ENCODE measurements at regions not wholly inside any gene's neighbourhood (a gene's known extent, or its start where the extent isn't known, plus 50 kb on each side); places are given as distances from the start of the nearest gene placed in this dataset.
"Not testable (repeated sequence)": the region's sequence is repeated elsewhere in the genome, so short reads cannot be mapped to it uniquely, and the experiment has no call there.

DNA sequence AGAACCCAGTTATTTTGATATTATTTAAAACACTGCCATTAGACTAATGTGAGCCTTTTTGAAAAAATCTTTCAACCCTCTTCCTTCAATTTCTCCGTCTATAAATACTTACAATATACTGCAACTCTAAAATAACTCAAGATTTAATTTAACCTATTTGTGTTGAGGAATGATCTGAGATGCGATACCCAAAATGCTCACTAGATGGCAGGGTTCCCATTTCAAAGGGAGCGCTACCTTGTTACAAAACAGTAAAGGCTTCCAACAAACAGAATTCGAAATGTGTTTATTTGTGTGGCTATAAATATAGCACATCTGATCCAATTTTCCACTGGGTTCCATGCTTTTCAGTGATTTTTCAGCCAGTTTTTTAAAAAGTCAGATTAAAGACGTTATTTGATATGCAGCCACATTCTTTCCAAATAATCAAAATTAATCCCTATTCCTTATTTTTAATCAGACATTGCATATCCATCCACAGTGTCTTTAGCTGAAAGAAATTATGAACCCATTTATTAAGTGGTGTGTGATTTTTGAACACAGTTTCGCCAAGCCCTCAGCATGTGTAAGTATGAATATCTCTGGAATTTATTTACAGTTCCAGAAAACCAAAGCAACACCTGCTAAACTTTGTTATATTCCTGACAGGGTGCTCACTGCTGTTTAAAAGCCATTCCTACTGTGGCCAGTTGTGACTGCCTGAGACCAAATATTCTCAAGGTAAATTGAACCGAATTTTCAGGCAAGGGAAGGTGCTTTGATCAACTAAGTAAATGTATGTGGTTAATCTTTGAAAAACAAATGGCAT, 668.0 kb upstream of the LCORL start:
- peak in 1 of 2 experiments; percentile 5 for DNase-seq

DNA sequence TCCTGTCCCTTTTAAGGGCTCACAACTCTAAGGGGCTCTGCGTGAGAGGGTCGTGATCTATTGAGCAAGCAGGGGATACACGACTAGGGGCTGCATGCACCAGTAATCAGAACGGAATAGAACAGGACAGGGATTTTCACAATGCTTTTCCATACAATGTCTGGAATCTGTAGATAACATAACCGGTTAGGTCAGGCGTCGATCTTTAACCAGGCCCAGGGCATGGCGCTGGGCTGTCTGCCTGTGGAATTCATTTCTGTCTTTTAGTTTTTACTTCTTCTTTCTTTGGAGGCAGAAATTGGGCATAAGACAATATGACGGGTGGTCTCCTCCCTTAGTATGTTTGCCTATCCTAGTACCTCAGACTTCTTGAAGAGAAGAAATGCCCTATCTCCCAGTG, 666.8 kb upstream of the LCORL start:
- DNase-seq = not testable (repeated sequence)

DNA sequence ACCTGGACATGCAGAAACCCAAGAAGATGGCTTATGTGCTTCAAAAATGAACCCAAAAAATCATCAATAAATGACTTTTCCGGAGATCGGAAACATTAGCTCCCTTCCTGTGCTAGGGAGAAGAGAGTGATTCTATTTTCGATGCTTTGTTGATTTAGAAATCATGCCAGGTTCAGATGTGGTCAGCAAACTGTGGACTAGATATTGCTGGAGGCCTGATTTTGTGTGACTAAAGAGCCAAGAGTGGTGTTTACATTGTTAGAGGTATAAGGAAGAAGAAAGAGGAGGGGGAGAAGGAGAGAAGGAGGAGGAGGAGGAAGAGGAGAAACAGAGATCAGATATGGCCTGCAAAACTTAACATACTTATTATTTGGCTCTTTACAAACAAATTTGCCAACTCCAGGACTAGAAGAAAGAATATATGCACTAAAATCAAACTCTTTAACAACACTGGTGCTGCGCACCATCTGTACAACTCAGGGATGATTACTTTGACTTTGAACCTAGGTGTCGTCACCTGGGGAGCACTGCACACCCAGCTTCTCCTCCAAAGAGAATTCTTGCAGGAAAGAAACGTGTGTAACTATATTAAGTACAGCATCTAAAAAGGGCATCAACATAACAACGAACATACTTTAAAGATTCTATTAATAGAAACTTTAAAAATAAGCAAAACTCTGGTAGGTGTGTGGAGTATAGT, 664.9 kb upstream of the LCORL start:
- no peak for DNase-seq

DNA sequence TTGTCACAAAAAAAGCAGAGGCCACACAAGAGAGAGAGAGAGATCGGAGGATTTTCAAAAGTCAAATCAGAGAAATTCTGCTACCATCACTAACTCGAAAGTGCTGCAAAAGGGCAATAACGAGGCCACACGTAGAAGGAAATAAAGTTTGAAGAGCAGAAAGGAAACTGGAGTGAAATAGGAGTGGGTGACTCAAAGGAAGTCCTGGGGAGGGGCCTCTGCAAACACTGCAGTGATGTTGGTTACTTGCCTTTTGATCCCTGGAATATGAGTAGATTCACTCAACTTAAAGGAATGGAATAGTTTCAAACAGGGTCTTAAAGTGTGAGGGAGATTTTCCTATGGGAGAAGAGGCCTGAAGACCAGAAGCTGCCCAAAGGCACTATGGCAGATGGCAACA, 663.4 kb upstream of the LCORL start:
- no peak for DNase-seq

DNA sequence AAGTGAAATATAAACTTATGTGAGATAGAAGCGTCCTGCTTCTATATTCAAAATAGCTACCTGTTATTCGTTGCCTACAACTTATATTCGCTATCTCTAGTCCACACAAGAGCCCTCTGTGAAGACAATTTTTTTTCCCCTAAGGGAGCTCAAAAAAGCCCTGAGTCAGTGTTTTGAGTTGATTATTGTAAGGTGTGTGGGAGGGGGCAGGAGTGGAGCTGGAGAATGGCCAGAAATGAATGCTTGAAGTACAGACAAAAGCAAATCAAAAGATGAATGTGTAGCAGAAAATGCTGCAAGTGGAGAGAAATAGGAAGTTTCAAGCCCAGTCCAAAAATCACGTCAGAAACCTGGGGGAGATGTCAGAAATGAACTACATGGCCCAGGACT, 655.0 kb upstream of the LCORL start:
- DNase-seq = no peak

DNA sequence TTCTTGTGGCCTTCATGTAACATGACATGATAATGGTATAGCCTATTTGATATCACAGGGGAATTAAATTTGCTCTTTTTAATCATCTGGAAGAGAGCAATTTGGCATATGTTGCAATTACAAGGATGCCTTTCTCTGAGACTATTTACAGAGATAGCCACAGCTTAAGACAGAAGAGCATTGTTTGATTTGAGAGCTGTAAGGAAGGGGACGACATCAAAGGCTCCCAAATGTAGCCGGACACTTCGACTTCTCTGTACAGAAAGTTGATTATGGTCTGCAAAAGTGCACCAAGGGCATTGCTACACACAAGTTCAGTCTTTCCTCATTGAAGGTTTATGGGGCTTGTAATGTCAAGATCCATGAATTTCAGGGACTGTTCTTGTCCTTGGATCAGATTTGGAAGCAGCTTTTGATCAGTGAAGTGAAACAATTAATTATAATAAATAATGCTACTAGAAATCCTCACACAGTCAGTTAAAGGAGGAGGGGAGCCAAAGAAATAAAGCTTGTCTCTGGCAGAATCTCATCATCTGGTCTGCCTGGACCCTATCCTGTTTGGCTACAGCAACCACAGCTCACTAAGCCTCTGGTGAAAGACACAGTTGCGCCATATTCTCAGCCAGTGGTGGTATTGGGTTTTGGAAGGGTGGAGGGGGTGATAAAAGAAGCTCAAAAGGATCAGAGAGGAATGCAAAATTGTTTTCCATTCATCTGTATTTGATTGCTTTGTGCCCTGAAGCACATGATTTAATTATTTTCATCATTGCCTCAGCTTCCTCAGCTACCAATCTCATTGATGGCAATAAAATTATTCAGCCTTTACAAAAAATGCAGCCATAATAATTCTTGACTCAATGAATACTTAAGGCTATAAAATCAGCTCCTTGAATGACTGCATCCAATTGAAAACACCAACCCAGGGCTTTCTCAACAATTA, 654.3 kb upstream of the LCORL start:
- no peak for DNase-seq

DNA sequence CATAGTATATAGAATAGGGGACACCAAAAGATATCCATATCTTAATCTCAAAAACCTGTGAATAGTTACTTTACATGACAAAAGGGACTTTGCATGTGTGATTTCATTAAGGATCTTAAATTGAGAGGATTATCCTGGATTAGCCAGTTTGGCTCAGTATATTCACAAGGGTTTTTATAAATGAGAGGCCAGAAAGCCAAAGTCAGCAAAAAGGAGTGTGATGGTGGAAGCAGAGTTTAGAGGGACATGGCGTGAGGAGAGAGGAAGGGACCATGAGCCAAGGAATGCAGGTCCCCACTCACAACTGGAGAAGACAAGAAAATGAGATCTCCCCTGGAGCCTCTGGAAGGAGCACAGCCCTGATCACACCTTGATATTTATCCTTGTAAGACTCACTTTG, 648.5 kb upstream of the LCORL start:
- no peak for DNase-seq

DNA sequence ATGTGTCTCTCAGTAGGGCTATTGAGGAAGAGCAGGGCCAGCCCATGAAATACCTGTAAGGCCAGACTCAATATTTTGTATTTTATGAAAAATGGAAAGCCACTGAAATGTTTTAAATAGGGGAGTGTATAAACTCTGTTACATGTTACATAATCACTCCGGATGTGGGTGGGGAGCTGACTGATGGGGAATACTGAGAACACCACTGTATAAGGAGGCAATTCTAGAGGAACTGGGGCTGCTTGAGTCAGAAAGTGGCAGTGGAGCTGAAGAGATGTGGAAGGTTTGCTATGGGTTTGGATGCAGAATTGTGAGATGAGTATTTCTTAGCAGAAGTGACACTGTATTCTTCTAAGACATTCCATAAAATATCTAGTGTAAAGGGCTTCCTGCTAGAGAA, 647.8 kb upstream of the LCORL start:
- DNase-seq = no peak

DNA sequence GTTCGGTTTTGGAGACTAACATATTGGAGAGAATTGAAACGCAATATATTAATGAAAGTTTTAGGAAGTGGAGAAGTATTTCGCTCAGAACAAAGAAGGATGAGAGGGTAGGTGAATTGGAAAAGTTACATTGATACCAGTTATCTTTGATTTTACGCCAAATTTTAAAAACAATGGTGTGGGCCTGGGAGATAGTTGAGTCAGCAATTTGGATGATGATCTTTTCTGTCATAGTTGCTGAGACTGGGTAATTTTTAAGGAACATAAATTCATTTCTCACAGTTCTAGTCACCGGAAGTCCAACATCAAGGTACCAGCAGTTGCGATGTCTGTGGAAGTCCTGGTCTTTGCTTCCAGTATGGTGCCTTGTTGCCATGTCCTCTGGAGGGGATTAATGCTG, 644.8 kb upstream of the LCORL start:
- no peak for DNase-seq

DNA sequence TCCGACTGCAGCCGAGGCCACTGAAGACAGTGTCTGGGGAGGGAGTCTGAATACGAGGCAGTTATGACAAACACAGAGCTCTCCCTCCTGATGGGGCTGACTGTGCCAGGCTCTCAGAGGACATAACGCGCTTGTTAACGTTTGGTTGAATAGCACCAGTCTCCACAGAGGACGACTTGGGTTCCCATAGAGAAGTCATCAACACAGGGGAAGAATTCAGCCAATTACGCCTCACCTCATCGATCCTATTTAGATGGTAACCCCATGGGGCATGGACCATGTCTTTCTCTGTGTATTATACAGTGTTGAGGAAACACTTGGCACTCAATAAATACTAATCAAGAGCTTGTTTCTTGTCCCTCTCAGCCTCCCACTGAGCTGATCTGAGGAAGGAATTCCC, 642.6 kb upstream of the LCORL start:
- no peak for DNase-seq

DNA sequence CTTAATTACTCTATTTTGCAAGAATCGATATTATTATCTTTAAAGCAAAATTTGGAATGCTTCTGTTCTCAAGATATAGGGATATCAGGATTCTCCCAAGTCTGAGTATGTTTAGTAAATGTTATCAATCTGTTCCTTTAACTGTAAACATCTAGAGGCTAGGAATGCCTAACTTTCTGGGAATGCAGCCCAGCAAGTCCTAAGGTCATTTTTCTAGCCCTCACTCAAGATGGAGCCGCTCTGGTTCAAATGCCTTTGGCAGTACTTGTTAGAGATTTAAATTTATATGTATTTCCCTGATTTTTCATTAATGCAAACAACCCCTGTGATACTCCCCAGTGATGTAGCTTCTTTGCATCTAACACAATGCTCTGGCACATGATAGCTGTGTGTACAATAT, 623.8 kb upstream of the LCORL start:
- no peak for DNase-seq

DNA sequence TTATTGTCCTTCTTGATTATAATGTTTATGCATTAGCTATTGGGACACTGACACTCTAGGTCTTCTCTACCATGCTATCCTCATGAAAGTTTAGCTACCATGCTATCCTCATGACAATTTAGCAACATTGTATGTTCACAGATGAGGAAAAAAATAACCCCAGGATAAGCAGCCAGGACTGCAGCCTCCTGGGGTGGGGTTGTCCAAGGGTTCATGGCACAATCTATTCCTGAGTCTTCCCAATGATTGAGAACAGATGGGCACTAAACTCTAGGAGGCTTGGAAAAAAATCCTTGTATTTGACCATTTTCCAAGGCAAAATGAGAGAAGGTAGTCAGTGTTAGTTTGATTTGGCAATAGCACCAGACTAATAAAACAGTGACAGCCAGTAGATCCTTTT, 619.8 kb upstream of the LCORL start:
- no peak for DNase-seq

DNA sequence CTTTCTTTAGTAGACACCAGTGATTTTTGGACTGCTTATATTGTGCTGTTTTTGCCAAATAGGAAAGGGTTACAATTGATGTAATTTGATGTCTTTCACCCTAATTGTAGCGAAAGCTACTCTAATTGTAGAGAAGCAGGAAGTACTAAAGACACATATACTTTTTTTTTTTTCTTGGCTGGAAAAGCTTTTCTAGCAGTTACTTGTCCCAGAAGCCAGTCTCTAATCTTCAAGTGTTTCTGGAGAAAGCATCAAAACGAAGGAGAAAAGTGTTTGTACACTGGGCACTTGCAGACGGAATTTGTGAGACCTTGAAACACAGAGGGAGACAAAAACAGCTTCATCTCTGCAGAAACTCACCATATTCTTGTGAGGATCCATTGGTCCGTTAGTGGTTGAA, 616.5 kb upstream of the LCORL start:
- no peak for DNase-seq

DNA sequence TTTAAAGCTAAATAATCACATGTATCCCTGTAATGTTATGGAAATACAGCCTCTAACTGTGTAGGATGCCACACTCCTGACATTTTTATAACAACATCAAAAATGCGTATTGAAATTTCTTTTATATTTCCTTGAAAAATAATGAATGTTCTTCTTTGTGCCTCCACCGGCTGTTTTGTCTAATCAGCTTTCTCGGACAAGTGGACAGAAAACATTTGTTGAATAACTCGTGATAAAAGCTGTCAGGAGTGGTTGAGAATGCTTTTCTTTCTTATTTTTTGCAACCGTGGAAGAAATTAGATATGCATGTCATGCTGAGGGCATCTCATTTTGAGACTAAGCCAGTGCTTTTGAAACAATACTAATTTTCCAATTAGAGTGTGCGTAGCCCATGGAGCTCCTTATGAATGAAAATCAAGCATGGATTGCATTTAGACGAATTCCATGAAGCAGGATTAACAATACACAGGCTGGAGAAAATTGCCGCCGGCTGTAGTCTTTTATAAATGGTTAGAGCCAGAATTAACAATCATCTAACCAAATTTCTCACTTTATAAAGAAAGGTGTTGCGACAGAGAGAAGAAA, 614.5 kb upstream of the LCORL start:
- no peak for DNase-seq

DNA sequence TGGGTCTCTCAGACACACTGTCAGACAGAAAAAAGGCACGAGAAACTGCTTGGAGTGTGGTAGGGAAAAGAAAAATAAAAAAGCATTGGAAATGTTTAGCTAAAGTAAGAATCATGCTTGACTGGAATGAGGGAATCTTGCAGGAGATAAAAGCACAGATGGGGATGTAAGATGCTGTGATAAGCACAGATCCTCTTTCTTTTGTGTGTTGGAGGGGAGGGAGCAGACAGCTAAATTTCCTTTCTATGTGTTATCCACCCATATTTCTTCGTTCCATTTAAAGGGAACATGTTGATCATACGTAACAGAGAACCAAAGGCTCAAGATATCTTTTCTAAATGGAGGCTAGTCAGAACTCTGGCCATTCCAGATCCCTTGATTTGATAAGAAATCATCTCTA, 614.0 kb upstream of the LCORL start:
- DNase-seq = no peak

DNA sequence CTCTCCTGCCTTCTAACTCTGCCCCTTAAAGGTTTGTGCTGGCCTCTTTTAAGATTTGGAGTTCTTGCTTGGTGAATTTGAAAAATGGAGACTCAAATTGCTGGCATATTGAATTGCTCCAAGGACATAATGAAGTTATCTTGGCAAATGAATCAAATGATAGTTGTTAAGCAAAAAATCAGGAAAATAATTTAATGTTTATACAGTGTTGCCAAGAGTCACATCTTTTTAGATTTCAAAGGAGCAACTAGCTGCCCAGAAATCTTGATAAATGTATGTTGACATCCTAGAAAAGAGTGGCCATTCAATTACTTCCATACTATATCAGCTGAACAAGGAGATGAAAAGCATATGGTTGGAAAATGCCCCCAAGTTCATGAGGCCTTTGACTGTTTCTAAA, 610.0 kb upstream of the LCORL start:
- no peak for DNase-seq

DNA sequence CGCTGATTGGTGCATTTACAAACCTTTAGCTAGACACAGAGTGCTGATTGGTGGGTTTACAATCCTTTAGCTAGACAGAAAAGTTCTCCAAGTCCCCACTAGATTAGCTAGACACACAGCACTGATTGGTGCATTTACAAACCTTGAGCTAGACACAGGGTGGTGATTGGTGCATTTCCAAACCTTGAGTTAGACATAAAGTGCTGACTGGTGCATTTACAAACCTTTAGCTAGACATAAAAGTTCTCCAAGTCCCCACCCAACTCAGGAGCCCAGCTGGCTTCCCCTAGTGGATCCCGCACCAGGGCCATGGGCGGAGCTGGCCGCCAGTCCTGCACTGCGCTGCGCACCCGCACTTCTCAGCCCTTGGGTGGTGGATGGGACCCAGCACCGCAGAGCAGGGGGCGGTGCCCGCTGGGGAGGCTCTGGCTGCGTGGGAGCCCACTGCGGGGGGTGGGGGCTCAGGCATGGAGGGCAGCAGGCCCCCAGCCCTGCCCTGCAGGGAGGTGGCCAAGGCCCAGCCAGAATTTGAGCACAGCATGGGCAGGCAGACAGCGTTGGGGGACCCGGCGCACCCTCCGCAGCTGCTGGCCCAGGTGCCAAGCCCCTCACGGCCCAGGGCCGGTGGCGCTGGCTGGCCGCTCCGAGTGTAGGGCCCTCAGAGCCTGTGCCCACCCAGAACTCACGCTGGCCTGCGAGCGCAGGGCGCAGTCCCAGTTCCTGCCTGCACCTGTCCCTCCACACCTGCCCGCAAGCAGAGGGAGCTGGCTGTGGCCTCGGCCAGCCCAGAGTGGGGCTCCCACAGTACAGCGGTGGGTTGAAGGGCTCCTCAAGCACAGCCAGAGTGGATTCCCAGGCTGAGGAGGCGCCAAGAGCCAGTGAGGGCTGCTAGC, 608.9 kb upstream of the LCORL start:
- DNase-seq = no peak

DNA sequence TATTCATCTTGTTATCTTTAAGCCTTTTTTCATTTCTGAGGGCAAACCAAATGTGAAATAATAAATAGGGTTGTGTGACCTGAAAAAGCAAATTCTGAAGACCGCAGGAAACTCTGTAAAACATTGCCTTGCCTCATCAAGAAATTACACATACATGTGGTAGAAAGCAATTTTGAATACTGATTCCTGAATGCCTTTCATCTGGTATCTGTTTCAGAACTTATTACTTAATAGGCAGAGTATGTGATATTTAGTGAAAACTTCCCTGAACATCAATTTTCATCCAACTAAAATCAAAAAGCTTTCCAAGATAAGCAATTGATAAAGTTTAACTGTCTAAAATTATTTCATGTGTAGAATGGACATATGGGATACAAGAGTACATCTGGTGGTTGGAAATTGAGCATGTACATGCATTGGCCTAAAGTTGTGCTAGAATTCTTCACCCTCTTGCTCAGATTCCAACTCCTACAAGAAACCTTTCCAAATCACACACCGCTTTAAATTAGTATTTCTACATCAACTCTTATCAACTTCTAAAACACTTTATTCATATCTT, 606.0 kb upstream of the LCORL start:
- DNase-seq = no peak

DNA sequence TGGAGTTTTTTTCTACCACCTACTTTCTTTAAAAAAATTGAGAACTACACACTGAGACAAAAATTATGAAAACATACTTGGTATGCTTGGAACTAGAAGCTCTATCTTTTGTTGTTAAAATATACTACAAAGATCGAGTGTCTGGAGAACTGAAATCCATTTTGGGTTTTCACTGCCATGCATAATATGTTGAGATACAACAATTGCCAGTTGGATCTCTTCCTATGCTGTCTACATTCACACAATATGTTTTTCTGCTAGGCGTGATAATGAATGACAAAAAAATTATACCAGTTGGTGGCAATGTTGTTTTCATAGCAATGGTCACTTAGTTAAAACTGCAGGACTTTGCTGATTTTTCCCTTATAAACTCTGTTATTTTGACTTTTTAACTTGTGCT, 605.4 kb upstream of the LCORL start:
- no peak for DNase-seq

DNA sequence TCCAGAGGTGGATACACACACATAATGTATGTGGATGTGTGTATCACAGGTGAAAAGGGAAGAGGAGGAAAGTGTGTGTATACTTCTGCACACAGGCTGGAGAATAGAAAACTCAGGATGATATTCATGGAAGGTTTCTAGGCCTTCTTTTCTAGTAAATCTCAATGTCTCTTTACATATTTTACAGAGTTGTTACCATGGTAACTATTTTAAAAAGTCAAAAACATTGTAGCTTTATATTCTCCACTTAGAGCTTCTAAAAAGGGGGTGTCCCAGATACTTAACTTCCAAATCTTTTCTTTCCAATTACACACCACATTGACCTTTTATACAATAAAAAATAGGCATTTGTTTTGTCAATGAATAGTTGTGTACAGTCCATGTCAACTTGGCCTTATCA, 604.8 kb upstream of the LCORL start:
- DNase-seq = no peak

DNA sequence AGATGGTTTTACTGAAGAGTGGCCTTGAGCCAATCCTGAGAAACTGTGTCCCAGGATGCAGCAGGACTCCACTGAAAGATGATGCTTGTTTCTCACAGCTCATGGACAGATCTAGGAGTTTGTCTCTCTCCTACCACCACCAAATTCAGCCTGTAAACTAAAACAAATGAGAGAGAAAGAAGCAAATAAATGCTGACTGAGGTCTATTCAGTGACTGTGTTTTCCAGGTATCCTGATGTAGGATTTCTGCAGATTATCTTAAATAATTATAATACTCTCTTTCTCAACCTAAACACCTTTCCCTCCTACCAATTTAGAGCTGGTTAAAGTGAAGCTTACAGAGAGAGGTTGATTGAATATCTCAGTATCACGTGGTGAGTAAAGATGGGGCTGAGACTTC, 599.6 kb upstream of the LCORL start:
- DNase-seq = no peak

DNA sequence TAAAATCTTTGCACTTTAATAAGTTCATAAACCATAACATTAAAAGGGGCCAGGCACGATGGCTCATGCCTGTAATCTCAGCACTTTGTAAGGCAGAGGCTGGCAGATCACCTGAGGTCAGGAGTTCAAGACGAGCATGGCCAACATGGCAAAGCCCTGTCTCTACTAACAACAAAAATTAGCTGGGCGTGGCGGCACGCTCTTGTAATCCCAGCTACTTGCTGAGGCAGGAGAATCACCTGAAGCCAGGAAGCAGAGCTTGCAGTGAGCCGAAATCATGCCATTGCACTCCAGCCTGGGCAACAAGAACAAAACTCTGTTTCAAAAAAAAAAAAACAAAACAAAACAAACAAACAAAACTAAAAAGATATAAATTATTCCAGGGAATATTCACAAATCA, 595.2 kb upstream of the LCORL start:
- DNase-seq = no peak

All from stimulated activated CD4-positive, alpha-beta T cell treated with anti-CD3 and anti-CD28 coated beads, Interleukin-4, amount 100 ng/mL, for 4 hours (primary cell).